ENCODE measurements at regions not wholly inside any gene's neighbourhood (a gene's known extent, or its start where the extent isn't known, plus 50 kb on each side); places are given as distances from the start of the nearest gene placed in this dataset.

DNA sequence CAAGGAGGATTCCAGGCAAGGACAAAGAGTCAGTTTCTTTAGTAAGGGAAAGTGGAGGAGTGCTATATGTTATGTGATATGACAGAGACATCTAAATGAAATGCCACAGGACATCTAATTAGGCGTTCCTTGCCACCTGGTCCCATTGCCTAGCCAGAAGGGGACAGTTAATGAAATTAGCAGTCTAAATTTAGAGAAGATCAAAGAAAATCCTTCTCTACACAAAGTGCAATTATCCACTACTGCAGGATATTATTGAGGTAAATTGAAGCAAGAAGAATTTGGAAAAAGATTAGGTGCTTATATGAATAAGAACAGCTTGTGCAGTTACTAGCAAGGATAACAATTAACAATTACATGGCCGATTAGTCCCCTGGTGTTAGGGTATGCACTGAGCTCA is 495.3 kb upstream of the NMUR2 start:
- DNase-seq, result no peak

DNA sequence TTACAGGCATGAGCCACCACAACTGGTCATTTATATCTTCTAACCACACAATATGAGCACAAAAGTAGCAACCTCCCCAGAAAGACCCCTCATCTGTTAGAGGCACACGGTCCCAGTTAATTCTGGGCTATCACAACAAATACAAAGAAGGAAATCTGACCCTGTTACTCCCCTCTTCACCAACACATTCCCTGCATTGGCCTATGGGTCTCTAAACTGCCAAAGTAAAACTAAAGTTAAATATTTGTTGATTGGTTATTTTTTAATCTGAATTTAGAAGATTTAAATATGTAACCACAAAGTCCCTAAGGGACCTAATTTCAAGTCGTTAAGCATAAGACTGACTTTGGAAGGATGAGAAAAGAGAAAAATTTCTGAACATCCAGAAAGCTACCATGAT is 496.7 kb upstream of the NMUR2 start:
- no peak for DNase-seq

GRCh38 chr5:152905286-152905685 is 500.2 kb upstream of the NMUR2 start:
- DNase-seq, result no peak

DNA sequence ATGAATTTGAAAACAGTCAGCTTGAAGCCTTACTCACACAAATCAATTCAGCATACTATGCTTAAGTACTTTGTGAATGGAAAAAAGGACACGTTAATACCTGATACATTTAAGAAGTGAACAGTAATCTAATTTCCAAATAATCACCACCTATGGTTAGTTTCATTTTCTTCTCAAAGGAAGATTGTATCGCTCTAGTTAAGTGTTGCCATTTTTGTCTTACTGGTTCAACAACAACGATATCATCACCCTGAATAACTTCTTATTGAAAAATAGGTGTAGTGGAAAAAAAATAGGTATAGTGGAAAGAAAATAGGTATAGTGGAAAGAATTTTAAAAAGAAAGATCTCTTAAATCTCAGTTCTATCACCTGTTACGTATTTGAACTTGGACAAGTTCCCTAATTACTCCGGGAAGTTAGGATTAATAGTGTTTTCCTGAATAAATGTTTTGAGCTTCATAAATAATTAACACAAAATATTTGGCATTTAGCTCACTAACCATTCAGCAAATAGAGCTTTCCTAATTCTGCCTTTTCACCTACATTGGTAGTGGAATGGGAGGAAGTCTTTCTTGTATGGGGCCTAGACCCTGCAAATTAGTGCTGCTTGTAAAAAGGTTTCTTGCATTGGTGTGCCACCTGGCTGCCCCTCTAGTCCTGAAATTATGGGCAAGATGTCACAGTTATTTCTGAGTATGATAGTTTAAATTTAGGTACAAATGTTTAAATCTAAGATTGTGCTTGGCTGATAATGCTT is 502.6 kb upstream of the NMUR2 start:
- no peak for DNase-seq

DNA sequence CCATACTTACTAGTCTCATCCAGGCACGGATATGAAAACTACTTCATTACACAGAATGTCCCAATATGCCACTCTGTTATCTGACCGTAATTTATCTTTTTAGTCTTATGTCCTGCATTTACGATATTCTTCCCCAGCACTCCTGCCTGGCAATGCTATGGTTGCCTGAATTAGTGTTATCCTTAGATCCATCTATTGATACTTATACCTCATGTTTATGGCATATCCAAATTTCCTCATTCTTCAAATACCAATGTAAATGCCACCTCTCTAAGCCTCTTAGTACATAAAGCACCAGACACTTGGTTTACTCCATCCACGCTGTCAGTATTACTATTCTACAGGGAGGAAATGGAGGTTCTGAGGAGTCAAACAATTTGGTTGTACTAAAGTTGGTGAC is 507.8 kb upstream of the NMUR2 start:
- no peak for DNase-seq

- no peak for DNase-seq
These were observed 527.5 kb upstream of the NMUR2 start for GRCh38 chr5:152932621-152933020.

GRCh38 chr5:152933056-152933455 is 528.0 kb upstream of the NMUR2 start:
- no peak for DNase-seq

DNA sequence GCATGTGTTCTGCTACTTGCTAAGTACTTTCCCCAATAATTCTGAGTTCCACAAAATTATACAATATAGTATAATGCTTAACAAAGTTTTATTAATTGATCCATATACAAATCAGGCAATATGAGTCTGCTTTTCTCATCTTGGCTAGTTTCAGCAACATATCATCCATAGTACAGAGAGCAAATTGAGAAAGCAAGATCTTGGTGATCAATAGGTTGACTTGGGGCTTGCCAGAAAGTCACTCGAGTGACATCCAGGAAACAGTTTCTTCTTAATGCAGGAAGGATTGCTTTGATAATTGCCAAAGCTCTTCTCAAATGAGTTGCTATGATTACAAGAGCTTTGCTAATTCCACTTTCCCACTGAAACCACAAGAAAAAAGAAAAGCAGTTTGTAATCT is 533.6 kb upstream of the NMUR2 start:
- no peak for DNase-seq

DNA sequence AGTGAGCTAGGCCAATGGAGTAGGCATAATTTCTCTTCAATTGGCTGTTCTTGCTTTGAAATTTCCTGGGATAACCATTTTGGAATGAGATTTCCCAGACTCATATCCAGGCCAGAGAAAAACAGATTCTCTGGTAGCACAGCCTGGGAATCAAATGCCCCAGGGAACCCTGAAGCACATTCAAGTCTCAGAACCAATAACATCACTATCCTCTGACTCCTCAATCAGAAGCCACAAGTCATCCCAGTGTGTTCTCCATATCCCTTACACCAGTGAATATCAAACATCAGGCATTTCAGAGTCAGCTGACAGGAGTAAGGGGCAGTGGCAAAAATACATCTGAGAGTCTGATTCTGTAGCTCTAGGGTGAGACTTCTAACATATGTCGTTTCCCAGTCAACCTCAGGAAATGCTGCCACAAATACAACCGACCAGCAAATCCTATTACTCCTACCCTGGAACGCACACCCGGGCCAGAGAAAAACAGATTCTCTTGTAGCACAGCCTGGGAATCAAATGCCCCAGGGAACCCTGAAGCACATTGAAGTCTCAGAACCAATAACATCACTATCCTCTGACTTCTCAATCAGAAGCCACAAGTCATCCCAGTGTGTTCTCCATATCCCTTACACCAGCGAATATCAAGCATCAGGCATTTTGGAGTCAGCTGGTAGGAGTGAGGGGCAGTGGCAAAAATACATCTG is 537.7 kb upstream of the NMUR2 start:
- no peak for DNase-seq

GRCh38 chr5:152953788-152954483 is 536.5 kb upstream of the GRIA1 start:
- no peak for DNase-seq

DNA sequence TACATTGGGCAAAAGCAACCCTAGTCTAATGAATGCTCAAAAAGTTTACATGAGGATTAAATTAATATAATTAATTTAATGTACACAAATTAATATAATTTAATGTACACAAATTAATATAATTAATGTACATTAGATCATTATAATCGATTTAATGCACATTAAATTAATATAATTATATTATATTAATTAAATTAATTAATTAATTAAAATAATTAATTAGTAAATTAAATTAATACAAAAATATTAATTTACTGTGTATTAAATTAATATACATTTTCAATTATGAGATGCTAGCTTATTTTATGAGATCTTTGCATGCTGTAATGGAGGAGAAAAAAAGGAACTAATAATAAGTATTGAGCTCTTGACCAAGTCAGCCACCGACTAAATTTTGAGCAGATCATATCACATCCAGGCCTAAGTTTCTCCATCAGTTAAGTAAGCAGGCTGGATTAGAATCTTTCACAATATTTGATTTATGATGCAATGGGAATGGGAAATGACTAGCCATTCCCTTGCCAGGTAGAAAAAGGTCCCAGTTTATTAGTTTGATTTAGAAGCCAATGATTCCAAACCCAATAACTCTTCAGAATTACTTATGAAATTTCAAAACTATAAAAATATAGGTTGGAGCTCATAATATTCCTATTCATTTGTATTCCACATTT is 533.4 kb upstream of the GRIA1 start:
- DNase-seq, result no peak

- no peak for DNase-seq
These were observed 512.2 kb upstream of the GRIA1 start for GRCh38 chr5:152978141-152978835.

DNA sequence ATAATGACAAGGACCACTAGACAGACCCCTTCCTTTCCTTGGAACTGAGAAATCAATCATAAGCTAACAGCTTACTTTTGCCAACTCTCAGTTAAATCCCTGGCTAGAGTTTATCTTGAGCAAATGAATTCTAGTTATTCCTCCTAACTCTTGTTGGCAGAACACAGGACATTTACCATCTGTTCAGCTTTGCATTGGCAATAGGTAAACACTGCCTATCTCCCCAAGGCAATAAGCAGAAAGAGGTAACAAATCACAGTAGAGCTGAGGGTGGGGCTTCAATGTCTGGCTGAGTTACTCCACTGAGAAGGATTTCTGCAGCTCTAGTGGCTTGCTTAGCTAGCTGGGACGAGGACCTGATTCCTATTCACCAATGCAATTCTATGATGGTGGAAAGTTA is 503.3 kb upstream of the GRIA1 start:
- DNase-seq, result no peak

DNA sequence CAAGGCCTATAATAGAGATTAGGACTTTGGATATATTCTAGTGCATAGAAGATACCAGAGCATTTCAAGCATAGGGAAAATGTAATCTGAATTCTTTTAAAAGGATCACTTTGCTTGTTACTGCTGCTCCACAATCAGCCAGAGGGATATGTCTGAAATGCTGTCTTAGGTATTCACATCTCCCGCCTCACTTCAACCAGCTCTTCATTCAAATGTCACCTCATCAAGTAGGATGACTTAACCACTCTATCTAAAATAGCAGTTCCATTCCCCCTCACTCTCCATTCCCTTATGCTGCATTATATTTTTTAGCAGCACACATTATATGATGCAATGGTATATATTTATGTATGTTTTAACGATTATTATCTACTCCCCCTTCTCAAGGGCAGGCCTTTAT is 500.3 kb upstream of the GRIA1 start:
- no peak for DNase-seq

DNA sequence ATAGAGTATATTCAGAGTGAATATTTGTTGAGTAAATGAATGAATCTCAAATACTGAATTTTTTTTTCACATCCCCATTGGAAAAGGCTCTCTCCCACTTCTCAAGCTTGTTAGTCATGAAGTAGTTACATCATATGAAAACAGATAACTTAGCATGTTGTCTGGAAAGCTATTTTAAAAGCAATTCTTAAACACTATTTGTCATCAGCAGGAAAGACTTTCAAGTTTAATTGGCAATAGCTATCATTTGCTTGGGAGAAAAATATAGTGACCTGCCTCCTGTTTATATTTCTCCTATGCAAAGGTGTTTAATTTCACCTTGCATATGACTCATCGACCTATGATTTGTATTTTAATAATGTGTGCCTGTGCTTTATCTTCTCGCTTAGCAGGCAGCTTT is 499.8 kb upstream of the GRIA1 start:
- DNase-seq, result no peak

- DNase-seq, result no peak
These were observed 496.3 kb upstream of the GRIA1 start for GRCh38 chr5:152994033-152994680.

DNA sequence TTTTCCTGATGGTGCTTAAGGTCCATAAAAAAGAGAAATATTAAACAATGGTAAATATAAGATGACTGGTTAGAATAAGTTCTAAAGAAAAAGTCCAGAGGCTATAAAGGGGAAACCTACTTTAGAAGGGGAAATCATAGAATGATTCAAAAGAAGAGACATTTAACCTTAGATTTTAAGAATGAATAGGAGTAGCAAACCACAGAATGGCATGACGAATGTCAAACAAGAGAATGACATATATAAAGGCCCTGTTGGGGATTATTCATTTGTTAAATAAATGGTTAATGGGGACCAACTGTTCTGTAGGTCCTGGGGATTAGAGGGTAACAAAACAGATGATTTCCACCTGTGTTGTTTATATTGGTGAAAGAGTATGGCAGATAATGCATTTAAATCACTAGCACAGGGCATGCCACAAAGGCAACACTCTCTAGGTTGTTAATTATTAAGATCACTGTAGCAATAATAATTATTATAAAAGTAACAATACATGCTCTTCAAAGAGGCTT is 495.2 kb upstream of the GRIA1 start:
- no peak for DNase-seq

DNA sequence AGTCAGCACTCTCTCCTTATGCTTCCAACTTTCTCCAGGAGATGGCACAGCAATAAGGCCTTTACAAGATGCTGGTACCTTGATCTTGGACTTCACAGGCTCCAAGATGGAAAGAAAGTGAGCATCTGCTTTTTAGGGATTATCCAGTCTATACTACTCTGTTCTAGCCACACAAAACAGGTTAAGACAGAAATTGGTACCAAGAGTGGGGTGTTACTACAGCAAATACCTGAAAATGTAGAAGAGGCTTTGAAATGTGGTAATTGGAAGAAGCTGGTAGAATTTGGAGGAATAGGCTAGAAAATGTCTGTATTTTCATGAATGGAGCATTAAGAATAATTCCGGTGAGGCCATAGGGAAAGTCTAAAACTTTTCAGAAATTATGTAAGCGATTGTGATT is 484.8 kb upstream of the GRIA1 start:
- DNase-seq, result no peak

- DNase-seq, result no peak
These were observed 483.8 kb upstream of the GRIA1 start for GRCh38 chr5:153006681-153007080.

- DNase-seq, result no peak
These were observed 476.3 kb upstream of the GRIA1 start for GRCh38 chr5:153014194-153014593.

DNA sequence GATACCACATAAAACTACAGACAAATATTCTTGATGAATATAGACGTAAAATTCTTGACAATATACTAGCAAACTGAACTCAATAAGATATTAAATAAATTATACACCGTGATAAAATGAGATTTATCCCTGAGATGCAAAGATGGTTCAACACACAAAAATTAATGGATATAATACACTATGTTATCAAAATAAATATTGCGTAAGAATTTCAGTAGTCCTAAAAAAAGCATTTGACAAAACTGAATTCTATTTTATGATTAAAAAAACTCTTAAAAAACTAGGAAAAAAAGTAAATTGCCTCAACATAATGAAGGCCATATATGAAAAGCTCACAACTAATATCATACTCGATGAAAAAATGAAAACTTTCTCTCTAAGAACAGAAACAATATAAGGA is 472.3 kb upstream of the GRIA1 start:
- no peak for DNase-seq
